CD4-positive, CD25-positive, alpha-beta regulatory T cell (primary cell): ENCODE measurements at regions not wholly inside any gene's neighbourhood (a gene's known extent, or its start where the extent isn't known, plus 50 kb on each side); places are given as distances from the start of the nearest gene placed in this dataset.

Experiments
- ATAC-seq, 2 donors: fragments of 150-1000 bp; cut with Tn5 transposase; one replicate each; pipeline ENCODE4 v1.10.0; 2021; ENCODE audit warnings: low read depth in 2 of 2, moderate number of reproducible peaks in 2 of 2, moderate library complexity in 1 of 2
- DNase-seq, 3 donors: peaks; one replicate each; pipeline versions ENCODE4 v3.0.0 to v3.0.0-alpha.2; 2012 to 2022; ENCODE audit warnings: mixed read lengths in 1 of 3
- H3K27ac ChIP-seq: one replicate; pipeline ENCODE4 v1.7.0; 2013; ENCODE audit warnings: mild to moderate bottlenecking, low read length; ENCODE audit not compliant: insufficient read depth, poor library complexity, severe bottlenecking
- H3K27me3 ChIP-seq: one replicate; pipeline ENCODE4 v1.7.0; 2013; ENCODE audit warnings: low read length; ENCODE audit not compliant: control insufficient read depth, insufficient read depth
- H3K36me3 ChIP-seq: one replicate; pipeline ENCODE4 v1.7.0; 2013; ENCODE audit warnings: mild to moderate bottlenecking, low read length, moderate library complexity; ENCODE audit not compliant: control insufficient read depth, insufficient read depth
- H3K4me1 ChIP-seq: 2 replicates; pipeline ENCODE4 v1.7.0; 2013; ENCODE audit warnings: mild to moderate bottlenecking, low read length; ENCODE audit not compliant: insufficient read depth, control insufficient read depth, poor library complexity, severe bottlenecking
- H3K4me3 ChIP-seq: one replicate; pipeline ENCODE4 v1.7.0; 2013; ENCODE audit warnings: low read depth, mild to moderate bottlenecking, low read length, moderate library complexity
- H3K9me3 ChIP-seq, 2 experiments: 1 replicate in 1 of 2; 2 replicates in 1 of 2; pipeline ENCODE4 v1.7.0; 2013; ENCODE audit warnings: low read length in 2 of 2, mild to moderate bottlenecking in 1 of 2, moderate library complexity in 1 of 2; ENCODE audit not compliant: control insufficient read depth in 2 of 2
- H3K27ac Mint-ChIP-seq, 3 donors: one replicate each; pipeline ENCODE4 v1.8.0; 2020 to 2022; ENCODE audit warnings: mild to moderate bottlenecking in 3 of 3, mixed read lengths in 3 of 3, moderate library complexity in 2 of 3
- H3K27me3 Mint-ChIP-seq: one replicate; pipeline ENCODE4 v1.8.0; 2022; ENCODE audit warnings: mild to moderate bottlenecking, mixed read lengths
- H3K36me3 Mint-ChIP-seq: one replicate; pipeline ENCODE4 v1.8.0; 2020; ENCODE audit warnings: mixed read lengths
- H3K4me1 Mint-ChIP-seq, 4 donors: one replicate each; pipeline ENCODE4 v1.8.0; 2020 to 2022; ENCODE audit warnings: mixed read lengths in 4 of 4, mild to moderate bottlenecking in 1 of 4
- H3K4me3 Mint-ChIP-seq, 4 donors: one replicate each; pipeline ENCODE4 v1.8.0; 2020 to 2022; ENCODE audit warnings: mild to moderate bottlenecking in 4 of 4, mixed read lengths in 4 of 4, moderate library complexity in 3 of 4
- H3K9me3 Mint-ChIP-seq, 7 donors: one replicate each; pipeline ENCODE4 v1.8.0; 2020 to 2022; ENCODE audit warnings: mixed read lengths in 7 of 7, mild to moderate bottlenecking in 3 of 7, moderate library complexity in 2 of 7

DNA sequence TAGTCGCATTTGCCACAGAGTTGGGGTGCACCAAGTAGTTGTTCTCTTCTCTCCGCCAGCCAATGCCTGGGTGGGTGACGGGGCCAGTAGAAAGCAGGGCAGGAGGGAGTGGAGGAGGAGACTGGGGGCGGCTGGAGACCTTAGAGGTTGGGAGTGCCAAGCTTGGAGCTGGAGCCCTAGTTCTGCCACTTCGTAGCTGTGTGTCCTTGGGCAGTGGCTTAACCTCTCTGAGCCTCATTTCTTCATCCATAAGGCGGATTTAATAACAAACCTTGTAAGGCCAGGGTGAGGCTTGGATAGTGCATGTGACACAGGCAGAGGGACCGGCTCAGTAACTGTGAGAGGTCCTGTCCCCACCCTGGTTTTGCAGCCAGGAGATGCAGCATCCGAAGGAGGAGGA, 81.1 kb upstream of the LHX5 start:
- Mint-ChIP-seq H3K27me3 (no peaks in the 10 kb centered on the region), H3K36me3 (no peaks in the 10 kb centered on the region), H3K4me1 (no peaks in the 10 kb centered on the region), H3K27ac (no peak overlapping the region), H3K9me3 (peaks cover 0 to 10% (median 4%) of the 10 kb centered on the region in 7 donors), H3K4me3 (no peak overlapping the region)
- no peak overlapping the region for H3K27ac ChIP-seq
- H3K4me3 ChIP-seq, result no peak overlapping the region
- no peaks in the 10 kb centered on the region for H3K9me3 ChIP-seq
- no peaks in the 10 kb centered on the region for H3K36me3 ChIP-seq
- DNase-seq, result no peak
- H3K4me1 ChIP-seq, result no peaks in the 10 kb centered on the region
- ATAC-seq, result no peak
- no peaks in the 10 kb centered on the region for H3K27me3 ChIP-seq

DNA sequence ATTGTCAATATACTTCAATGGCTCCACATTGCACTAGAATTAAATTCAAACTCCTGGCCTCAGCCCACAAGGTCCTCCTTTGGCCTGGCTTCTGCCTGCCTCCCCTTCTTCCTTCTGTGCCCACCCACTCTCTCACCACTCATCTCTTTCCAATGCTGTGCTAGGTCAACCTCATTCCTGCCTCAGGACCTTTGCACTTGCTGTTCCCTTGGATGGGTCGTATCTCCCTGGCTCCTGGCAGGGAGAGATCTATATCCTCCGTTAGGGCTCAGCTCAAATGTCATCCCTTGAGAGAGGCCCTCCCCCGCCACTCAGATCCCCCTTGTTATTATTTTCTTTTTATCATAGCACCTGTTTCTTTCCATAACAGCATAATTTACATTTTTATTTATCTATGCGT, 79.9 kb upstream of the LHX5 start:
- Mint-ChIP-seq H3K27ac (no peak overlapping the region), H3K9me3 (peaks cover 0 to 10% (median 4%) of the 10 kb centered on the region in 7 donors), H3K36me3 (no peaks in the 10 kb centered on the region), H3K27me3 (no peaks in the 10 kb centered on the region), H3K4me3 (no peak overlapping the region), H3K4me1 (no peaks in the 10 kb centered on the region)
- ATAC-seq (no peak), DNase-seq (no peak)
- Histone ChIP-seq H3K36me3 (no peaks in the 10 kb centered on the region), H3K27me3 (no peaks in the 10 kb centered on the region), H3K27ac (no peak overlapping the region), H3K9me3 (no peaks in the 10 kb centered on the region), H3K4me3 (no peak overlapping the region), H3K4me1 (no peaks in the 10 kb centered on the region)

DNA sequence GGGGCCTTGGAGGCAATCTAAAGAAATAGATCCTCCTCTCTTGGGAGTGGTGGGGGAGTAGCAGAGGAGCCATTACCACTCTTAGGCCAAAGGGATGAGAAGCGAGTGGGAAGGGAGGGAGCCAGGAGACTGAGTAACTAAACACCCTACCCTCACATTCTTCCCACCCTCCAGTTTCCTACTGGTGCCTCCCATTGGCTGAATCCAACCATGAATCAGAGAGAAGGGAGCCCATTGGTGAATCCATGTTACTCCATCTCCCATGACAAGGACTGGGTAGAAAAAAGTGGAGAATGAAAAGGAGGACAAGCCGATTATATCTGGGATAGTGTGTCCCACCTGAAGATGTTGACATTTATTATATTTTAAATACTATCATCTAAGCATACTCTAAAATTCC, 76.8 kb upstream of the LHX5 start:
- H3K27me3 ChIP-seq, result peaks cover 2% of the 10 kb centered on the region
- no peaks in the 10 kb centered on the region for H3K4me1 ChIP-seq
- DNase-seq (no peak), ATAC-seq (no peak)
- no peaks in the 10 kb centered on the region for H3K27me3 Mint-ChIP-seq
- peaks cover 0 to 12% (median 6%) of the 10 kb centered on the region in 7 donors for H3K9me3 Mint-ChIP-seq
- no peaks in the 10 kb centered on the region for H3K36me3 ChIP-seq
- H3K9me3 ChIP-seq, result no peaks in the 10 kb centered on the region
- no peak overlapping the region for H3K27ac Mint-ChIP-seq
- no peaks in the 10 kb centered on the region for H3K4me1 Mint-ChIP-seq
- no peak overlapping the region for H3K4me3 ChIP-seq
- H3K36me3 Mint-ChIP-seq, result no peaks in the 10 kb centered on the region
- H3K27ac ChIP-seq, result no peak overlapping the region
- H3K4me3 Mint-ChIP-seq, result no peak overlapping the region

DNA sequence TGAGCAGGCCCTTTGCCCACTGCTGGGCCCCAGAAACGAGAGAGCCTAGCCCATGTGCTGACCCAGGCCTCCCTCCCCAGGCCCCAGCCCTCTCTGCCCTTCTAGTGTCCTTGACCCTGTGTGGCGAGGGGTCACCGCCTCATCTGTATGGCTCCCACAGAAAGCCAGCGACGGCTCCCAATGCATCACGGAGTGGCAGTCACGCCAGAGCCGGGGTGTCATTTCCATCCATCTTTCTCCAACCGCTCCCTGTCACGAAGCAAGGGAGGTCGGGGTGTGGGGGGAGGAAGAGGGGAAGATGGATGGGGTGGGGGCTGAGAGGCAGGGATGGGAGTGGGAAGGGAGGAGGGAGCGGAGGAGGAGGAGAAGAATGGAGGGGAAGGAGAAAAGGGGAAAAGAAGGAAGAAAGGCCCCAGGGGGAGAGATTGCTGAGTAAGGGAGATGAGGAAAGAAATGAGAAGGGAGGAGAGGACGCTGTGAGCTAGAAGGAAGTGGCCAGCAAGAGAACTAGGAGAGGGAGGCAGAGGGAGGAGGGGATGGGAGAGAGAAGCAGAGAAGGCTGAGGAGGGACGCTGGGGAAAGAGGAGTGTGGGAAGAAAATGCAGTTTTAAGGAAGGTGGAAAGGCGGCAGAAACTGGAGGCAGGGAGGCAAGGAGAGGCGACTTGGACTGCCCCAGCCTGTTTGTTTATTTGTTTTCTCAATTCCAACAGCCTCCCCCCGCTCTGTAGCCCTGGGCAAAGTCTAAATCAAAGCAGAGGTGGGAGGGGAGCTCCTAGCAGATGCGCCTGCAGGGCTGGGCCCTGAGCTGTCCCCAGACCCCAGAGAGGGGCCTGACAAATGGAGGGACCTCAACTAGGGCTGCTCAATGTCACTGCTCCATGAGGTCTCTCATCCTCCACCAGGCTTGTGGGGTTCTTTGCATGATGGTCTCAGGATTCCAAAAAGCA, 75.5 kb upstream of the LHX5 start:
- H3K9me3 Mint-ChIP-seq, result peaks cover 0 to 10% (median 6%) of the 10 kb centered on the region in 7 donors

DNA sequence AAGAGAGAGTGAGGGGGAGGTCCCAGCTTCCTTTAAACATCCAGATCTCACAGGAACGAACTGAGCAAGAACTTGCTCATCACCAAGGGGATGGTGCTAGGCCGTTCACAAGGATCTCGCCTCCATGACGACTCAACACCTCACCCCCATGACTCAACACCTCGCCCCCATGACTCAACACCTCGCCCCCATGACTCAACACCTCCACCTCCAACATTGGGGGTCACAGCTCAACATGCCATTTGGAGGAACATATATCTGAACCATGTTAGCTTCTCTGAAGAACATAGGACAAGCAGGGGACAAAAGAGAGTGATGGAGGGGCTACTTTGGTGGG, 66.0 kb upstream of the LHX5 start:
- DNase-seq, result no peak
- no peaks in the 10 kb centered on the region for H3K9me3 ChIP-seq
- H3K36me3 ChIP-seq, result no peaks in the 10 kb centered on the region
- Mint-ChIP-seq H3K4me1 (no peaks in the 10 kb centered on the region), H3K4me3 (no peak overlapping the region), H3K36me3 (no peaks in the 10 kb centered on the region), H3K27ac (no peak overlapping the region), H3K9me3 (peaks cover 0 to 13% (median 4%) of the 10 kb centered on the region in 7 donors), H3K27me3 (peaks cover 4% of the 10 kb centered on the region)
- no peak overlapping the region for H3K27ac ChIP-seq
- H3K4me1 ChIP-seq, result no peaks in the 10 kb centered on the region
- no peak for ATAC-seq
- no peak overlapping the region for H3K4me3 ChIP-seq
- no peaks in the 10 kb centered on the region for H3K27me3 ChIP-seq

More for the DNA sequence above, 75.5 kb upstream of the LHX5 start:
- Mint-ChIP-seq H3K27me3 (no peaks in the 10 kb centered on the region), H3K4me3 (no peak overlapping the region), H3K4me1 (no peaks in the 10 kb centered on the region), H3K36me3 (no peaks in the 10 kb centered on the region), H3K27ac (no peak overlapping the region)
- peaks cover 2% of the 10 kb centered on the region for H3K27me3 ChIP-seq
- no peak overlapping the region for H3K27ac ChIP-seq
- H3K36me3 ChIP-seq, result no peaks in the 10 kb centered on the region
- no peaks in the 10 kb centered on the region for H3K4me1 ChIP-seq
- H3K9me3 ChIP-seq, result no peaks in the 10 kb centered on the region
- ATAC-seq (no peak), DNase-seq (no peak)
- no peak overlapping the region for H3K4me3 ChIP-seq

DNA sequence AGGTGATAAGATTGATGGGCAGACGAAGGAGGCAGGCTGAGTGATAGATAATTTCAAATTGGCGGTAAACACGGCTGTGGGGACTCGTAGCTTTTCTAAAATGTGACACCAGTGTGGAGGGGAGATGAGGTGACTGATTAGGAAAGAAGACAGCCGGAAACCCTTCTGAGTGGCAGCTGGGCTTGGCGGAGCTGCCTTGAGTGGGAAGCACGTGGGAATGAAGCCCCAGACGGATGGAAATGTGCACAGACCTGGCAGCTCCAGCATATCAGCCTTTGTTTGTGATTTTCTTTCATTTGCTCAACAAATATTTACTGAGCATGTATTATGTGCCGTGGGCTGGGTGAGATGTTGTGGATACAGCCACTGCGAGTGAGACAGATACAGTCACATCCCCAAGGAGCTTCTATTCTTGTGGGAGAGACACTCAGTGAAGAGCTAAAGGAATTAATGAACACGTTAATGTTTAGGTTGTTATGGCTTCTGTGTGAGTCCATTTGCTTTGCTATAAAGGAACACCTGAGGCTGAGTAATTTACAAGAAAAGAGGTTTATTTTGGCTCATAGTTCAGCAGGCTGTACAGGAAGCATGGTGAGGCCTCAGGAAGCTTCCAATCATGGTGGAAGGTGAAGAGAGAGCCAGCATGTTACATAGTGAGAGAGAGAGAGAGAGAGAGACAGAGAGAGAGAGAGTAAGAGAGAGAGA, 65.5 kb upstream of the LHX5 start:
- Histone ChIP-seq H3K4me1 (no peaks in the 10 kb centered on the region), H3K36me3 (no peaks in the 10 kb centered on the region), H3K9me3 (no peaks in the 10 kb centered on the region), H3K4me3 (no peak overlapping the region), H3K27me3 (no peaks in the 10 kb centered on the region), H3K27ac (no peak overlapping the region)
- no peak for DNase-seq
- Mint-ChIP-seq H3K27me3 (peaks cover 4% of the 10 kb centered on the region), H3K27ac (no peak overlapping the region), H3K4me1 (no peaks in the 10 kb centered on the region), H3K4me3 (no peak overlapping the region), H3K9me3 (peaks cover 0 to 13% (median 4%) of the 10 kb centered on the region in 7 donors), H3K36me3 (no peaks in the 10 kb centered on the region)
- ATAC-seq, result no peak

DNA sequence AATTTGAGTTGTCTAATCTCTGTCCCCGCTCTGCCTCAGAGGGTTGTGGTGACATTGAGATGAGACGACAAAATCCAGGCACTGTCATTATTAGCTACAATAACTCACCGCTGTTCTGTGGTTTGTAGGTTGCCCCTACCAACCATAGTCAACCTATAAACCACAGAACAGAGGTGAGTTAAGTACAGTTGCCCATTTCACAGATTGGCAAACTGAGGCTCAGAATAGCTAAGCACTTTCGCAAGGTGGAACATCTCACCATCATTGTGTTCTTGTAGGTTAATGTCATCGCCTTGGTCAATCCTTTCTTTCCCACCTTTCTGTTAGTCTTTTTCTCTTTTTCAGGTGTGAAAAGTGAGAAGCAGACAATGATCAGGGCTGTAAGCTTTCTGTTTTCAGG, 63.4 kb upstream of the LHX5 start:
- no peaks in the 10 kb centered on the region for H3K36me3 ChIP-seq
- Mint-ChIP-seq H3K4me1 (no peaks in the 10 kb centered on the region), H3K27me3 (peaks cover 4% of the 10 kb centered on the region), H3K36me3 (no peaks in the 10 kb centered on the region), H3K27ac (no peak overlapping the region), H3K4me3 (no peak overlapping the region), H3K9me3 (peaks cover 0 to 13% (median 2%) of the 10 kb centered on the region in 7 donors)
- H3K9me3 ChIP-seq, result no peaks in the 10 kb centered on the region
- no peak overlapping the region for H3K4me3 ChIP-seq
- no peaks in the 10 kb centered on the region for H3K4me1 ChIP-seq
- no peak overlapping the region for H3K27ac ChIP-seq
- no peaks in the 10 kb centered on the region for H3K27me3 ChIP-seq
- no peak for ATAC-seq
- no peak for DNase-seq
